RWPE1 (cell line): ENCODE measurements at regions not wholly inside any gene's neighbourhood (a gene's known extent, or its start where the extent isn't known, plus 50 kb on each side); places are given as distances from the start of the nearest gene placed in this dataset.
"Not testable (repeated sequence)": the region's sequence is repeated elsewhere in the genome, so short reads cannot be mapped to it uniquely, and the experiment has no call there.

ENCODE experiments used
- CTCF ChIA-PET: fragments of 350-600 bp; sonication (Branson Sonifier 250); formaldehyde crosslinking; extraction: SDS; loops from one replicate; lab custom pipeline; 2021; lab: Yijun Ruan, JAX
- POLR2A ChIA-PET: fragments of 400-600 bp; formaldehyde crosslinking; extraction: SDS; loops from one replicate; lab custom pipeline; 2020; ENCODE audit warnings: antibody characterized with exemption; ENCODE audit not compliant: low non-redundant PET; lab: Yijun Ruan, JAX
- DNase-seq: peaks from one replicate; pipeline ENCODE4 v3.0.0; 2012; ENCODE audit warnings: low spot score
- H3K27ac ChIP-seq: fragments of 450-650 bp; 2 replicates; pipeline ENCODE4 v1.5.1; 2017
- TF ChIP-seq, protein P1 (sequence below): fragments of 450-650 bp; conservative IDR thresholded peaks from 2 replicates; pipeline ENCODE4 v1.5.1; 2017; ENCODE audit warnings: low read depth, mild to moderate bottlenecking

DNA sequence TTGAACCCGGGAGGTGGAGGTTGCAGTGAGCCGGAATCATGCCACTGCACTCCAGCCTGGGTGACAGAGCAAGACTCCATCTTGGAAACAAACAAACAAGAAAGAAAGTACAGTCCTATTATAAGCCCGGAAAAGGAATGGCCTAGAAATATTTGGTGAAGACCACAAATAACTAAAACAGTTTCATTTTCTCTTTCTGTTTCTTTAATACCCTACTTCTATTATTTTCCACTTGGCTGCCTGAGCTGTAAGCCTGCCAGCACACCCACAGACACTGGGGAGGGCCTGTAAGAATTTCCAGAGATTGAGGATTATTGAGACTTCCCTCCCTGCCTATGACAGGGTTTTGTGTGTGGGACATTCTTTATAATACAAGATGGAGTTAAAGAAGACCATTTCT lies 188.0 kb upstream of the DCC start:
- DNase-seq = no peak
- TF ChIP-seq, protein P1, sequence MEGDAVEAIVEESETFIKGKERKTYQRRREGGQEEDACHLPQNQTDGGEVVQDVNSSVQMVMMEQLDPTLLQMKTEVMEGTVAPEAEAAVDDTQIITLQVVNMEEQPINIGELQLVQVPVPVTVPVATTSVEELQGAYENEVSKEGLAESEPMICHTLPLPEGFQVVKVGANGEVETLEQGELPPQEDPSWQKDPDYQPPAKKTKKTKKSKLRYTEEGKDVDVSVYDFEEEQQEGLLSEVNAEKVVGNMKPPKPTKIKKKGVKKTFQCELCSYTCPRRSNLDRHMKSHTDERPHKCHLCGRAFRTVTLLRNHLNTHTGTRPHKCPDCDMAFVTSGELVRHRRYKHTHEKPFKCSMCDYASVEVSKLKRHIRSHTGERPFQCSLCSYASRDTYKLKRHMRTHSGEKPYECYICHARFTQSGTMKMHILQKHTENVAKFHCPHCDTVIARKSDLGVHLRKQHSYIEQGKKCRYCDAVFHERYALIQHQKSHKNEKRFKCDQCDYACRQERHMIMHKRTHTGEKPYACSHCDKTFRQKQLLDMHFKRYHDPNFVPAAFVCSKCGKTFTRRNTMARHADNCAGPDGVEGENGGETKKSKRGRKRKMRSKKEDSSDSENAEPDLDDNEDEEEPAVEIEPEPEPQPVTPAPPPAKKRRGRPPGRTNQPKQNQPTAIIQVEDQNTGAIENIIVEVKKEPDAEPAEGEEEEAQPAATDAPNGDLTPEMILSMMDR = no peak
- ChIA-PET CTCF (no interaction called here), POLR2A (no interaction called here)
- H3K27ac ChIP-seq = no peak overlapping the region

DNA sequence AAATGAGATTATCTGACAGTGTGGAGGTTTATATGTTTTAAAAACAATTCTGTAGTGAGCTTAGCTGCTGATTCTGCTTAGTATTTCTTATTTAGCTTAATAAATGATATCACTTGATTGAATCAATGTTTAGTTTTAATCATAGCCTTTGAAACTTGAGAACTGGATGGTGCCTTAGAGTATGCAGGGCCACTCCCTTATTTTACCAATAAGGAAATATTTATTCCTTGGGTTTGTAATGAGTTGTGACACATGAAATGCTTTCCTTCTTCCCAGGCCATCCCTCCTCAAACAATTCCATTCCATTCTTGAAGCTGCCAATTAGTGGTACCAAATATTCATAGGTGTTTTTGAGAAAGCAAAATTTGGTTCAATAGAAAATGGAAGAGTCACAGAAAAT lies 183.8 kb upstream of the DCC start:
- DNase-seq = no peak
- CTCF ChIA-PET = no interaction called here

DNA sequence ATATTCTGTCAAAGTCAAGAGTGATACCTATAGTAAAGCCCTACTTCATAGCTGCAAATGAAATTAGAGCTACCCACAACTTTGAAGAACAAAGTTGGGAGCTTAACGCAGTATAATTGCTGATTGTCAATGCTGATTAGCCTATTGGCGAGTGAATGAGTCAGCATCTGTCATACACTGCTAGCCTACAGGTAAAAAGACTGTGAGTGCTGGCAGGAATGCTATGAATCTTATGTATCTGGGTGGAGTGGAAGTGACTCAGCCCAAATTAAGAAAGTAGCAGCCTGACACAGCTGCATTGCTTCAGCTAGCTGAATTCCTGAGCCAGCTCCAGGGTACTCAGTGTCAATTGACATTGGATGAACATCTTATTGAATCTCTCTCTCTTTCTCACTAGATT lies 179.4 kb upstream of the DCC start:
- peak; percentile 78 for DNase-seq
- CTCF ChIA-PET = interaction anchor here (0.5 kb wide), 1 partner anchor 30 kb away, joined by 3 read pairs; no protein-coding TSS in a partner anchor
- no peak overlapping the region for H3K27ac ChIP-seq
- POLR2A ChIA-PET = no interaction called here
- TF ChIP-seq, protein P1 = no peak

More for the DNA sequence above, 183.8 kb upstream of the DCC start:
- TF ChIP-seq, protein P1 = no peak
- POLR2A ChIA-PET = no interaction called here
- H3K27ac ChIP-seq = no peak overlapping the region

DNA sequence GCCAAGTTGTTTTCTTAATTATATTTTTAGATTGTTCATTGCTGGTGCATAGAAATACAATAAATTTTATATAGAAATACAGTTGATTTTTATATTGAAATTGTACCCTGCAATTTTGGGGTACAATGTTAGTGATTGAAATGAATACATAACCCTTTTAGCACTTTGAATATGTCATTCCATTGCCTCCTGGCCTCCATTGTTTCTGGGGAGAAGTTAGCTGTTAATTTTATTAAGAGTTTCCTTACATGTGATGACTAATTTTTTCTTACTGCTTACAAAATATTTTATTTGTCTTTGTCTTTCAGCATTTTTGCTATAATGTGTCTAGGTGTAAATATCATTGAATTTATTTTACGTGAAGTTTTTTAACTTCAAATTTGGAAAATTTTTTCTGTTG lies 176.5 kb upstream of the DCC start:
- H3K27ac ChIP-seq = no peak overlapping the region
- DNase-seq = no peak
- TF ChIP-seq, protein P1 = no peak
- ChIA-PET POLR2A (no interaction called here), CTCF (no interaction called here)

DNA sequence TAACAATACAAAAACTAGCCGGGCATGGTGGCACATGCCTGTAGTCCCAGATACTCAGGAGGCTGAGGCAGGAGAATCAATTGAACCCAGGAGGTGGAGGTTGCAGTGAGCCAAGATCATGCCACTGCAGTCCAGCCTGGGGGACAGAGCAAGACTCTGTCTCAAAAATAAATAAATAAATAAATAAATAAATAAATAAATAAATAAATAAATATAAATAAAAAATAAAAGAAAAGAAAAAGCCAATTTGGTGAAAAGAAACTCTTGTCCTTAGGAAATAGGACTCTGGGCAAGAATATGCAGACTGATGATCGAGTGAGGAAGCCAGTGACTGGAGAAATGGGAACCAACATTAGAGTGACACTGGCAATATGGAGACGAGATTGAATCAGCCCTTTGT lies 171.9 kb upstream of the DCC start:
- DNase-seq, CTCF ChIA-PET, H3K27ac ChIP-seq, POLR2A ChIA-PET: not testable (repeated sequence)

DNA sequence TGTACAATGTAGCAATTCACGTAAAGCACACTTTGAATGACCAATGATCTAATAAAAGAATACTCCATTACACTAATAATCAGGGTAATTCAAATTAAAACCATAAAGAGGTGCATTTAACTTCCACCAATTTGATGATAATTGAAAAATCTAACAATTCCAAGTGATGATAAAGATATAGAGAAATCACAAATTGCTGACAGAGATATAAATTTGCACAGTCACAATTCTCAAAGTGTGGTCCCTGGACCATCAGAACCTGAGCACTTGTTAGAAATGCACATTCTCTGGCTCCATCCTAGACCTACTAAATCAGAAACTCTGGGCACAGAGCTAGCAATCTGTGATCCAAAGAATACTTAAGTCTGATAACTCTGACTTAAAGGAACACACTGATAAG lies 165.8 kb upstream of the DCC start:
- TF ChIP-seq, protein P1 = no peak
- POLR2A ChIA-PET = no interaction called here

DNA sequence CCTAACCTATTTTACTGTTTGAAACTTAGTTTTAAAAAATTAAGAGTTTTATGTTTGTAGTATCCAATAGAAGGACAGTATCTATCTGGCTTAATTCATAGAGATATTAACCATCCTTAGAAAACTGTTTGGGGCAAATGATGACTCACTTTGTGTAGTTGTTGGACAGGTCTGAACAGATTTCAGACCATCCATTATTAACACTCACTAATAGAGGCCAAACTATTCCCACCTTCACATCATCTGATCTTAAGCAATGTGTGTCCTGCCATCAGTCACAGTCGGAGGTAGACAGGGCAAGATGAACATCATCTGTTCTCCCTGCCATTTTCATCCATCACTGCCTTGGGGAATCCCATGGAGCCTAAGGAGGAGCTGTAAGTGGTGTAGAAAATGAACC lies 164.6 kb upstream of the DCC start:
- DNase-seq = peak; percentile 17
- ChIA-PET CTCF (no interaction called here), POLR2A (no interaction called here)
- no peak overlapping the region for H3K27ac ChIP-seq
- TF ChIP-seq, protein P1 = no peak

More for the DNA sequence above, 165.8 kb upstream of the DCC start:
- CTCF ChIA-PET = no interaction called here
- DNase-seq = no peak
- no peak overlapping the region for H3K27ac ChIP-seq
